ENCODE measurements at regions not wholly inside any gene's neighbourhood (a gene's known extent, or its start where the extent isn't known, plus 50 kb on each side); places are given as distances from the start of the nearest gene placed in this dataset.

DNA sequence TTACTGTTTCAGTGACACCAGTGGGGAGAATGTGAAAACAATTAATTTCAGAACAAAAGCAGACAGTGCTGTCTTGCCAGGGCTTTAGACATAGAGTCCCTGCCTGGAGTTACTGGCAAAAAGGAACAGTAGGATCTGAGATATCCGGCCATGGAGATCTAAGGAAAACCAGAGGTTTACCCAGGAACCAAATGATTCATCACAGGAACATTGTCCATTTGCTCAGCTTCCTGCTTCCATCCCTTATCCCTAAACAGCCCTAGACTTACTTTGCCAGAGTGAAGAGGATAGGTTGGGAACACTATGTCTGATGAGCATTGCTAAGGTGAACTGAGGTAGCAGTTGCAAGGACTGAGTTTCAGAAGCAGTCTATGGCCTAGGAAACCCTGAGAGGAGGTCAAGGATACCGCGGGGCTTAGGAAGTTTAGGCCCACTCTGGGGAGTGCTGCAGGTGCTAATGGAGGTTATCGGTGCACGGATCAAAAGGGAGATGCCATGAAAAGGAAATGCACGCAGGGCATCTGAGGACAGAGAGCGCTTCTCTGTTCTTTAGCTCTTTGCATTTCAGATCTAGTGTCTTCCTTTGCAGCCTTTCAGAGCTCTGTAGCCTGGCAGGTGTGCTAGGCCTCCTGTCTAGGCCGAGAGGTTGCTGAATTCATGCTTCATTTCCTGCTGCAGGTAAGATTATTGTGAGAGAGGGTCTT lies 223.9 kb downstream of the CDCA7 start:
- TF ChIP-seq, protein P1, sequence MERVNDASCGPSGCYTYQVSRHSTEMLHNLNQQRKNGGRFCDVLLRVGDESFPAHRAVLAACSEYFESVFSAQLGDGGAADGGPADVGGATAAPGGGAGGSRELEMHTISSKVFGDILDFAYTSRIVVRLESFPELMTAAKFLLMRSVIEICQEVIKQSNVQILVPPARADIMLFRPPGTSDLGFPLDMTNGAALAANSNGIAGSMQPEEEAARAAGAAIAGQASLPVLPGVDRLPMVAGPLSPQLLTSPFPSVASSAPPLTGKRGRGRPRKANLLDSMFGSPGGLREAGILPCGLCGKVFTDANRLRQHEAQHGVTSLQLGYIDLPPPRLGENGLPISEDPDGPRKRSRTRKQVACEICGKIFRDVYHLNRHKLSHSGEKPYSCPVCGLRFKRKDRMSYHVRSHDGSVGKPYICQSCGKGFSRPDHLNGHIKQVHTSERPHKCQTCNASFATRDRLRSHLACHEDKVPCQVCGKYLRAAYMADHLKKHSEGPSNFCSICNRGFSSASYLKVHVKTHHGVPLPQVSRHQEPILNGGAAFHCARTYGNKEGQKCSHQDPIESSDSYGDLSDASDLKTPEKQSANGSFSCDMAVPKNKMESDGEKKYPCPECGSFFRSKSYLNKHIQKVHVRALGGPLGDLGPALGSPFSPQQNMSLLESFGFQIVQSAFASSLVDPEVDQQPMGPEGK (CRISPR knock-in tag; IDR thresholded peaks at IDR 0.05; ENCODE audit: borderline replicate concordance): no peak
- TF ChIP-seq SNAI2 (CRISPR knock-in tag; IDR thresholded peaks at IDR 0.05) (no peak), ZNF565 (CRISPR knock-in tag; conservative IDR thresholded peaks at IDR 0.05; ENCODE audit: low read depth) (no peak), PPARA (CRISPR knock-in tag; IDR thresholded peaks at IDR 0.05; ENCODE audit: borderline replicate concordance) (no peak), ZC3H10 (CRISPR knock-in tag; IDR thresholded peaks at IDR 0.05) (no peak), ZNF70 (CRISPR knock-in tag; IDR thresholded peaks at IDR 0.05) (no peak), TOX (CRISPR knock-in tag; IDR thresholded peaks at IDR 0.05; ENCODE audit: borderline replicate concordance) (no peak)
- TF ChIP-seq, protein P2, sequence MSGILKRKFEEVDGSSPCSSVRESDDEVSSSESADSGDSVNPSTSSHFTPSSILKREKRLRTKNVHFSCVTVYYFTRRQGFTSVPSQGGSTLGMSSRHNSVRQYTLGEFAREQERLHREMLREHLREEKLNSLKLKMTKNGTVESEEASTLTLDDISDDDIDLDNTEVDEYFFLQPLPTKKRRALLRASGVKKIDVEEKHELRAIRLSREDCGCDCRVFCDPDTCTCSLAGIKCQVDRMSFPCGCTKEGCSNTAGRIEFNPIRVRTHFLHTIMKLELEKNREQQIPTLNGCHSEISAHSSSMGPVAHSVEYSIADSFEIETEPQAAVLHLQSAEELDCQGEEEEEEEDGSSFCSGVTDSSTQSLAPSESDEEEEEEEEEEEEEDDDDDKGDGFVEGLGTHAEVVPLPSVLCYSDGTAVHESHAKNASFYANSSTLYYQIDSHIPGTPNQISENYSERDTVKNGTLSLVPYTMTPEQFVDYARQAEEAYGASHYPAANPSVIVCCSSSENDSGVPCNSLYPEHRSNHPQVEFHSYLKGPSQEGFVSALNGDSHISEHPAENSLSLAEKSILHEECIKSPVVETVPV (CRISPR knock-in tag; IDR thresholded peaks at IDR 0.05): no peak

Measured in SK-N-SH treated with all-trans-retinoic acid at 6 μM for 48 hours (cell line).